Neutrophil (primary cell): ENCODE measurements at regions not wholly inside any gene's neighbourhood (a gene's known extent, or its start where the extent isn't known, plus 50 kb on each side); places are given as distances from the start of the nearest gene placed in this dataset.

Experiments used
- H3K27ac ChIP-seq: fragments of 200-600 bp; sonication (generic); 2 replicates; pipeline ENCODE4 v1.5.1; 2016; ENCODE audit warnings: mild to moderate bottlenecking, moderate library complexity
- H3K27me3 ChIP-seq: fragments of 200-600 bp; sonication (generic); 2 replicates; pipeline ENCODE4 v1.6.0; 2016; ENCODE audit warnings: mild to moderate bottlenecking
- H3K36me3 ChIP-seq: fragments of 200-600 bp; sonication (generic); 2 replicates; pipeline ENCODE4 v1.5.1; 2017
- H3K4me1 ChIP-seq, 2 experiments: fragments of 200-600 bp in 1 of 2; sonication (generic) in 1 of 2; 1 replicate in 1 of 2; 2 replicates in 1 of 2; pipeline versions ENCODE4 v1.5.1 to v1.6.1; 2013 to 2016; ENCODE audit warnings: low read depth in 1 of 2, low read length in 1 of 2, mild to moderate bottlenecking in 1 of 2, moderate library complexity in 1 of 2; ENCODE audit not compliant: control insufficient read depth in 1 of 2, insufficient read depth in 1 of 2
- H3K4me3 ChIP-seq, 2 experiments: fragments of 200-600 bp in 1 of 2; sonication (generic) in 1 of 2; 1 replicate in 1 of 2; 2 replicates in 1 of 2; pipeline ENCODE4 v1.5.1; 2013 to 2016; ENCODE audit warnings: low read depth in 1 of 2, low read length in 1 of 2, mild to moderate bottlenecking in 1 of 2, moderate library complexity in 1 of 2
- H3K9me3 ChIP-seq: fragments of 200-600 bp; sonication (generic); 2 replicates; pipeline ENCODE4 v1.5.1; 2016
- CTCF ChIP-seq: fragments of 200-600 bp; sonication (generic); IDR thresholded peaks from 2 replicates; pipeline ENCODE4 v1.5.1; 2016; ENCODE audit warnings: antibody characterized with exemption

GRCh38 chr6:12560315-12560714 is 156.3 kb upstream of the PHACTR1 start:
- H3K27ac ChIP-seq, result no peak overlapping the region

GRCh38 chr6:12566618-12567123 is 149.9 kb upstream of the PHACTR1 start:
- Histone ChIP-seq H3K27ac (no peak overlapping the region), H3K36me3 (no peaks in the 10 kb centered on the region), H3K4me3 (no peak overlapping the region), H3K4me1 (no peaks in the 10 kb centered on the region), H3K27me3 (no peaks in the 10 kb centered on the region), H3K9me3 (no peaks in the 10 kb centered on the region)
- TF ChIP-seq CTCF, result no peak

More at GRCh38 chr6:12560315-12560714, 156.3 kb upstream of the PHACTR1 start:
- Histone ChIP-seq H3K4me3 (no peak overlapping the region), H3K4me1 (no peaks in the 10 kb centered on the region), H3K9me3 (no peaks in the 10 kb centered on the region), H3K36me3 (no peaks in the 10 kb centered on the region), H3K27me3 (no peaks in the 10 kb centered on the region)
- no peak for TF ChIP-seq CTCF

- no peak overlapping the region for H3K4me3 ChIP-seq
- H3K36me3 ChIP-seq, result no peaks in the 10 kb centered on the region
- H3K27ac ChIP-seq, result no peak overlapping the region
- H3K4me1 ChIP-seq, result no peaks in the 10 kb centered on the region
- H3K9me3 ChIP-seq, result no peaks in the 10 kb centered on the region
- H3K27me3 ChIP-seq, result no peaks in the 10 kb centered on the region
- TF ChIP-seq CTCF, result no peak
Observed at GRCh38 chr6:12567682-12568081, 148.9 kb upstream of the PHACTR1 start.

GRCh38 chr6:12569646-12570045 is 146.9 kb upstream of the PHACTR1 start:
- Histone ChIP-seq H3K4me1 (no peaks in the 10 kb centered on the region), H3K36me3 (no peaks in the 10 kb centered on the region), H3K9me3 (no peaks in the 10 kb centered on the region), H3K27me3 (no peaks in the 10 kb centered on the region), H3K27ac (no peak overlapping the region), H3K4me3 (no peak overlapping the region)
- TF ChIP-seq CTCF, result no peak

- H3K36me3 ChIP-seq, result no peaks in the 10 kb centered on the region
- no peaks in the 10 kb centered on the region for H3K27me3 ChIP-seq
- H3K9me3 ChIP-seq, result no peaks in the 10 kb centered on the region
- no peak for TF ChIP-seq CTCF
- H3K27ac ChIP-seq, result no peak overlapping the region
- no peaks in the 10 kb centered on the region for H3K4me1 ChIP-seq
- H3K4me3 ChIP-seq, result no peak overlapping the region
Observed at GRCh38 chr6:12570461-12571030, 146.0 kb upstream of the PHACTR1 start.
